ENCODE measurements at regions not wholly inside any gene's neighbourhood (a gene's known extent, or its start where the extent isn't known, plus 50 kb on each side); places are given as distances from the start of the nearest gene placed in this dataset.

GRCh38 chr2:217444509-217444908 is 558.3 kb downstream of the TNS1 start:
- in situ Hi-C loops (cut with MboI; ENCODE audit: low pct_unique_long_range_greater_than_20kb, low sequenced_read_pairs): no loop called here
- no peak for DNase-seq

GRCh38 chr2:217443601-217444000 is 559.2 kb downstream of the TNS1 start:
- no peak for DNase-seq
- in situ Hi-C loops (cut with MboI; ENCODE audit: low pct_unique_long_range_greater_than_20kb, low sequenced_read_pairs): no loop called here

GRCh38 chr2:217440000-217440399 is 562.8 kb downstream of the TNS1 start:
- in situ Hi-C loops (cut with MboI; ENCODE audit: low pct_unique_long_range_greater_than_20kb, low sequenced_read_pairs): no loop called here
- no peak for DNase-seq

- DNase-seq: no peak
- in situ Hi-C loops (cut with MboI; ENCODE audit: low pct_unique_long_range_greater_than_20kb, low sequenced_read_pairs): no loop called here
Observed at GRCh38 chr2:217438821-217439220, 564.0 kb downstream of the TNS1 start.

- in situ Hi-C loops (cut with MboI; ENCODE audit: low pct_unique_long_range_greater_than_20kb, low sequenced_read_pairs): no loop called here
- DNase-seq: no peak
Observed at GRCh38 chr2:217438136-217438535, 564.7 kb downstream of the TNS1 start.

GRCh38 chr2:217437290-217437870 is 565.4 kb downstream of the TNS1 start:
- in situ Hi-C loops (cut with MboI; ENCODE audit: low pct_unique_long_range_greater_than_20kb, low sequenced_read_pairs): no loop called here
- DNase-seq: no peak

- in situ Hi-C loops (cut with MboI; ENCODE audit: low pct_unique_long_range_greater_than_20kb, low sequenced_read_pairs): no loop called here
- DNase-seq: no peak
Observed at GRCh38 chr2:217436386-217436785, 566.4 kb downstream of the TNS1 start.

- peak; percentile 0 for DNase-seq
- in situ Hi-C loops (cut with MboI; ENCODE audit: low pct_unique_long_range_greater_than_20kb, low sequenced_read_pairs): no loop called here
Observed at GRCh38 chr2:217434180-217434975, 568.4 kb downstream of the TNS1 start.

GRCh38 chr2:217433522-217433921 is 569.3 kb downstream of the TNS1 start:
- no peak for DNase-seq
- in situ Hi-C loops (cut with MboI; ENCODE audit: low pct_unique_long_range_greater_than_20kb, low sequenced_read_pairs): no loop called here

- no peak for DNase-seq
- in situ Hi-C loops (cut with MboI; ENCODE audit: low pct_unique_long_range_greater_than_20kb, low sequenced_read_pairs): no loop called here
Observed at GRCh38 chr2:217431577-217432269, 571.1 kb downstream of the TNS1 start.

GRCh38 chr2:217430916-217431576 is 571.2 kb upstream of the TNP1 start:
- no peak for DNase-seq
- in situ Hi-C loops (cut with MboI; ENCODE audit: low pct_unique_long_range_greater_than_20kb, low sequenced_read_pairs): no loop called here

- no peak for DNase-seq
- in situ Hi-C loops (cut with MboI; ENCODE audit: low pct_unique_long_range_greater_than_20kb, low sequenced_read_pairs): no loop called here
Observed at GRCh38 chr2:217429981-217430500, 570.2 kb upstream of the TNP1 start.

GRCh38 chr2:217421834-217422233 is 562.0 kb upstream of the TNP1 start:
- DNase-seq: no peak
- in situ Hi-C loops (cut with MboI; ENCODE audit: low pct_unique_long_range_greater_than_20kb, low sequenced_read_pairs): no loop called here

GRCh38 chr2:217420854-217421253 is 561.0 kb upstream of the TNP1 start:
- in situ Hi-C loops (cut with MboI; ENCODE audit: low pct_unique_long_range_greater_than_20kb, low sequenced_read_pairs): no loop called here
- DNase-seq: no peak

GRCh38 chr2:217419055-217419671 is 559.3 kb upstream of the TNP1 start:
- in situ Hi-C loops (cut with MboI; ENCODE audit: low pct_unique_long_range_greater_than_20kb, low sequenced_read_pairs): no loop called here
- DNase-seq: no peak

- in situ Hi-C loops (cut with MboI; ENCODE audit: low pct_unique_long_range_greater_than_20kb, low sequenced_read_pairs): no loop called here
- DNase-seq: no peak
Observed at GRCh38 chr2:217418544-217418943, 558.7 kb upstream of the TNP1 start.

GRCh38 chr2:217418090-217418489 is 558.2 kb upstream of the TNP1 start:
- DNase-seq: no peak
- in situ Hi-C loops (cut with MboI; ENCODE audit: low pct_unique_long_range_greater_than_20kb, low sequenced_read_pairs): no loop called here

- in situ Hi-C loops (cut with MboI; ENCODE audit: low pct_unique_long_range_greater_than_20kb, low sequenced_read_pairs): no loop called here
- no peak for DNase-seq
Observed at GRCh38 chr2:217417536-217417935, 557.7 kb upstream of the TNP1 start.

GRCh38 chr2:217415316-217415715 is 555.5 kb upstream of the TNP1 start:
- no peak for DNase-seq
- in situ Hi-C loops (cut with MboI; ENCODE audit: low pct_unique_long_range_greater_than_20kb, low sequenced_read_pairs): no loop called here

Measured in KBM-7 (cell line).